IMR-90 (cell line): ENCODE measurements at regions not wholly inside any gene's neighbourhood (a gene's known extent, or its start where the extent isn't known, plus 50 kb on each side); places are given as distances from the start of the nearest gene placed in this dataset.

Source experiments
- ATAC-seq: fragments of 200-7000 bp; cut with Tn5 transposase; 2 replicates; pipeline ENCODE4 v1.9.1; 2020; ENCODE audit warnings: low read depth, mild to moderate bottlenecking, moderate library complexity
- BruUV-seq: library from RNA; stranded (reverse); fragments of 400-500 nt; replicated peaks from 2 replicates; lab custom pipeline; 2021; lab: Mats Ljungman, UMichigan
- CTCF ChIA-PET: fragments of 300-600 bp; formaldehyde crosslinking; extraction: SDS; loops from one replicate; lab custom pipeline; 2021; ENCODE audit warnings: antibody characterized with exemption; lab: Yijun Ruan, JAX
- POLR2A ChIA-PET: fragments of 300-600 bp; sonication (Branson Sonifier 250); formaldehyde crosslinking; loops from one replicate; lab custom pipeline; 2022; ENCODE audit warnings: antibody characterized with exemption; ENCODE audit not compliant: unreplicated experiment; lab: Charles Lee
- DNase-seq: peaks from one replicate; pipeline ENCODE4 v3.0.0; 2013
- H2AFZ ChIP-seq: replicated peaks from 2 replicates; pipeline ENCODE3; 2013; ENCODE audit warnings: low read length, mild to moderate bottlenecking; ENCODE audit not compliant: poor library complexity
- H2AK5ac ChIP-seq: 2 replicates; pipeline ENCODE4 v1.6.1; 2013; ENCODE audit warnings: low read depth, low read length, inconsistent platforms
- H2AK9ac ChIP-seq: replicated peaks from 2 replicates; pipeline ENCODE3; 2013; ENCODE audit warnings: mild to moderate bottlenecking, low read depth, low read length, moderate library complexity; ENCODE audit not compliant: poor library complexity
- H2BK120ac ChIP-seq: 2 replicates; pipeline ENCODE4 v1.6.1; 2013; ENCODE audit warnings: low read depth, low read length, inconsistent platforms
- H2BK15ac ChIP-seq: 3 replicates; pipeline ENCODE4 v1.6.1; 2013; ENCODE audit warnings: low read depth, low read length, inconsistent platforms
- H2BK20ac ChIP-seq: 2 replicates; pipeline ENCODE4 v1.6.1; 2013; ENCODE audit warnings: low read depth, mild to moderate bottlenecking, inconsistent platforms, low read length, moderate library complexity
- H2BK5ac ChIP-seq: 2 replicates; pipeline ENCODE4 v1.6.1; 2013; ENCODE audit warnings: mild to moderate bottlenecking, low read depth, low read length, inconsistent platforms; ENCODE audit not compliant: poor library complexity, severe bottlenecking
- H3K14ac ChIP-seq: replicated peaks from 2 replicates; pipeline ENCODE4 v1.6.1; 2013; ENCODE audit warnings: low read depth, low read length, inconsistent platforms
- H3K18ac ChIP-seq: 2 replicates; pipeline ENCODE4 v1.6.1; 2013; ENCODE audit warnings: low read depth, low read length, control low read depth
- H3K23ac ChIP-seq: 2 replicates; pipeline ENCODE4 v1.6.1; 2013; ENCODE audit warnings: low read depth, low read length, inconsistent platforms
- H3K27ac ChIP-seq: 2 replicates; pipeline ENCODE4 v1.5.1; 2013; ENCODE audit warnings: mild to moderate bottlenecking, control low read depth, low read length; ENCODE audit not compliant: insufficient read depth
- H3K27me3 ChIP-seq: 2 replicates; pipeline ENCODE4 v1.6.1; 2013; ENCODE audit warnings: low read length; ENCODE audit not compliant: control insufficient read depth, insufficient read depth
- H3K36me3 ChIP-seq: 2 replicates; pipeline ENCODE4 v1.6.1; 2013; ENCODE audit warnings: low read length, mixed read lengths; ENCODE audit not compliant: control insufficient read depth, insufficient read depth
- H3K4ac ChIP-seq: 2 replicates; pipeline ENCODE4 v1.6.1; 2013; ENCODE audit warnings: low read depth, low read length, inconsistent platforms
- H3K4me1 ChIP-seq: 2 replicates; pipeline ENCODE4 v1.6.1; 2013; ENCODE audit warnings: low read length, mixed read lengths; ENCODE audit not compliant: control insufficient read depth, insufficient read depth
- H3K4me2 ChIP-seq: 2 replicates; pipeline ENCODE4 v1.6.1; 2013; ENCODE audit warnings: low read depth, mild to moderate bottlenecking, control low read depth, low read length, moderate library complexity
- H3K4me3 ChIP-seq: 2 replicates; pipeline ENCODE4 v1.5.1; 2013; ENCODE audit warnings: low read depth, mild to moderate bottlenecking, control low read depth, low read length, moderate library complexity; ENCODE audit not compliant: insufficient read depth
- H3K56ac ChIP-seq: 2 replicates; pipeline ENCODE4 v1.6.1; 2013; ENCODE audit warnings: low read length, inconsistent platforms; ENCODE audit not compliant: insufficient read depth; ENCODE audit errors: extremely low read depth
- H3K79me1 ChIP-seq, 2 experiments: 2 replicates each; pipeline ENCODE4 v1.6.1; 2013; ENCODE audit warnings: low read length in 2 of 2, inconsistent platforms in 1 of 2, low read depth in 1 of 2
- H3K9ac ChIP-seq: 2 replicates; pipeline ENCODE4 v1.6.1; 2013; ENCODE audit warnings: low read depth, low read length, control low read depth
- H3K9me1 ChIP-seq: 2 replicates; pipeline ENCODE4 v1.6.1; 2013; ENCODE audit warnings: low read length, inconsistent platforms; ENCODE audit not compliant: insufficient read depth
- H3K9me3 ChIP-seq: 2 replicates; pipeline ENCODE4 v1.6.1; 2013; ENCODE audit warnings: low read length; ENCODE audit not compliant: control insufficient read depth, insufficient read depth
- H4K20me1 ChIP-seq: 2 replicates; pipeline ENCODE4 v1.6.1; 2013; ENCODE audit warnings: low read length, inconsistent platforms; ENCODE audit not compliant: insufficient read depth
- H4K5ac ChIP-seq: 2 replicates; pipeline ENCODE4 v1.6.1; 2013; ENCODE audit warnings: mild to moderate bottlenecking, low read depth, low read length, control low read depth
- H4K8ac ChIP-seq, 2 experiments: 2 replicates each; pipeline ENCODE4 v1.6.1; 2013; ENCODE audit warnings: low read depth in 2 of 2, low read length in 2 of 2, control low read depth in 1 of 2, inconsistent platforms in 1 of 2
- H4K91ac ChIP-seq: 2 replicates; pipeline ENCODE4 v1.6.1; 2013; ENCODE audit warnings: low read depth, low read length, inconsistent platforms; ENCODE audit not compliant: insufficient read depth
- ELK1 ChIP-seq: fragments of 150-350 bp; IDR thresholded peaks from 2 replicates; pipeline ENCODE4 v1.6.1; 2016; ENCODE audit warnings: low read depth, mild to moderate bottlenecking, low read length, moderate library complexity, borderline replicate concordance
- WGBS, 2 experiments: methylation state at CpG; one replicate each; pipeline versions ENCODE4 v1.1.5 to v1.1.7; 2013; ENCODE audit warnings: missing lambda C conversion rate in 2 of 2; ENCODE audit not compliant: insufficient read length in 1 of 2; ENCODE audit errors: extremely low coverage in 2 of 2; 5-methylcytosine and 5-hydroxymethylcytosine counted together
- dilution Hi-C: fragments of 300-500 bp; cut with HindIII; formaldehyde crosslinking; loops from one replicate; pipeline ENCODE4 v1.14.3; 2018; ENCODE audit warnings: low sequenced_read_pairs; ENCODE audit not compliant: unreplicated experiment
- in situ Hi-C: fragments of 300-500 bp; cut with MboI; formaldehyde crosslinking; loops from 3 replicates; pipeline ENCODE4 v1.14.3; 2019; ENCODE audit warnings: low sequenced_read_pairs, inconsistent platforms, mixed read lengths
- intact Hi-C: fragments of 100-400 bp; cut with micrococcal nuclease; formaldehyde crosslinking; loops from 2 replicates; pipeline ENCODE4 v1.10.0; 2022

GRCh38 chr5:164497311-164498064, 992.1 kb downstream of the MAT2B start:
- BruUV-seq, result no TSS peak
- no peaks in the 10 kb centered on the region for H4K20me1 ChIP-seq

More at GRCh38 chr5:164497311-164498064, 992.1 kb downstream of the MAT2B start:
- dilution Hi-C loops, result loop anchor here (25.0 kb wide), 1 partner anchor 485 kb away; no protein-coding TSS in a partner anchor
- Histone ChIP-seq H3K9ac (no peak overlapping the region), H3K4me2 (no peak overlapping the region), H3K4me3 (no peak overlapping the region), H2BK20ac (no peak overlapping the region), H2AK9ac (no peak overlapping the region), H3K4me1 (no peaks in the 10 kb centered on the region), H3K36me3 (no peaks in the 10 kb centered on the region), H3K27ac (no peak overlapping the region), H2AFZ (no peak overlapping the region), H3K79me1 (no peaks in the 10 kb centered on the region), H2BK120ac (no peak overlapping the region), H3K27me3 (no peaks in the 10 kb centered on the region), H3K14ac (no peak overlapping the region), H4K5ac (no peak overlapping the region), H2BK15ac (no peak overlapping the region), H2BK5ac (no peak overlapping the region), H3K56ac (no peak overlapping the region), H2AK5ac (no peak overlapping the region), H3K4ac (no peak overlapping the region), H4K8ac (no peak overlapping the region), H3K9me1 (no peaks in the 10 kb centered on the region), H3K23ac (no peak overlapping the region), H3K18ac (no peak overlapping the region), H4K91ac (no peak overlapping the region), H3K9me3 (no peaks in the 10 kb centered on the region)
- in situ Hi-C loops, result no loop called here
- no peak for ATAC-seq
- intact Hi-C loops, result no loop called here
- TF ChIP-seq ELK1, result no peak
- ChIA-PET CTCF (interaction anchor here (0.6 to 1.7 kb wide), 3 partner anchors 21 to 485 kb away, joined by 3 to 5 read pairs (median 4); no protein-coding TSS in a partner anchor), POLR2A (no interaction called here)
- peak; percentile 4 for DNase-seq
- no CpG with 5 or more reads among the region's 7 CpGs for WGBS, 2 experiments
